ENCODE measurements at regions not wholly inside any gene's neighbourhood (a gene's known extent, or its start where the extent isn't known, plus 50 kb on each side); places are given as distances from the start of the nearest gene placed in this dataset.

DNA sequence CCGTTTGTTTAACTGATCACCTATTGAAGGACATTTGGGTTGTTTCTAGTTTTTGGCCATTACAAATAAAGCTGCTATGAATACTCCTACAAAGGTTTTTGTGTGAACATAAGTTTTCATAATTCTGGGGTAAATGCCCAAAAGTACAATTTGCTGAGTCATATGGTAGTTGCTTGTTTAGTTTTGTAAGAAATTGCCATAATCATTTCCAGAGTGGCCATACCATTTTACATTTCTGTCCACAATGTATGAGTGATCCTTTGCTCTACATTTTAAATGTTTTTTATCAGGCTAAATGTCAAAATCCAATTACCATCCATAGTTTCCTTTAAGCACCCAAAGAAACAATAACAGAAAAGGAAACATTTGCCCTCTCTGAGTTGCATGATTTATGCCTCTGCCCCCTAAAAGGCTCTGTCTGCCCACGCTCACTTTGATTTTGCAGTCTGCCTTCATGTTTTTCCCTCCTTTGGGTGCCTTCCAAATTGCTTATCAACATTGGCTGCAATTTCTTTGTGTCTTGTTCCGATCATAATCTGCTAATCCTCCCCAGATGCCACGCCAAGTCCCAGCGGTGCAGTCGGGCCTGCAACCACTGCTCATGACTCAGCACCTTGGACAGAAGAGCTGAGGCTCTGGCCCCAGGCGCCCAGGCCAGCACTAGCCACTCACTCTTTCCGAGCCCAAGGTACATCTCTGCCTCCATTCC lies 339.2 kb downstream of the PIK3R1 start:
- Mint-ChIP-seq H3K4me1 (peaks cover 2% of the 10 kb centered on the region), H3K4me3 (no peak overlapping the region), H3K27me3 (no peaks in the 10 kb centered on the region), H3K27ac (no peak overlapping the region), H3K9me3 (ENCODE audit: insufficient read depth) (no peaks in the 10 kb centered on the region)
- 80% methylated on average over 5 of the region's 8 CpGs for WGBS (ENCODE audit: insufficient coverage)
- no peak for DNase-seq
- no peak for ATAC-seq (ENCODE audit: low read depth)
- Histone ChIP-seq H3K4me1 (ENCODE audit: control insufficient read depth in 2 of 2, insufficient read depth in 2 of 2, low read length in 2 of 2) (no peaks in the 10 kb centered on the region), H3K4me3 (ENCODE audit: control extremely low read depth in 1 of 5, extremely low read depth in 1 of 5, insufficient read depth in 1 of 5, low read depth in 2 of 5, low read length in 4 of 5) (no peak overlapping the region), H2AFZ (ENCODE audit: insufficient read depth, low read depth, low read length, poor library complexity, severe bottlenecking) (no peak overlapping the region), H3K27ac (ENCODE audit: low read length in 2 of 2) (no peak overlapping the region), H3K27me3 (replicated peaks in 1 of 4; ENCODE audit: control extremely low read depth in 1 of 4, control insufficient read depth in 3 of 4, insufficient read depth in 4 of 4, low read length in 3 of 4) (no peaks in the 10 kb centered on the region), H3K9ac (ENCODE audit: low read length) (no peak overlapping the region), H3K79me2 (ENCODE audit: control insufficient read depth, insufficient read depth, low read length) (no peaks in the 10 kb centered on the region), H3K36me3 (replicated peaks in 1 of 2; ENCODE audit: control extremely low read depth in 1 of 2, control insufficient read depth in 1 of 2, extremely low read depth in 1 of 2, insufficient read depth in 2 of 2, low read length in 1 of 2) (no peaks in the 10 kb centered on the region), H3K4me2 (replicated peaks; ENCODE audit: low read depth, low read length, poor library complexity, severe bottlenecking) (no peak overlapping the region), H4K20me1 (ENCODE audit: control insufficient read depth, insufficient read depth, low read length, poor library complexity, severe bottlenecking) (no peaks in the 10 kb centered on the region), H3K9me3 (ENCODE audit: control extremely low read depth in 1 of 3, control insufficient read depth in 2 of 3, insufficient read depth in 1 of 3, low read length in 2 of 3) (peaks cover 0 to 10% (median 5%) of the 10 kb centered on the region in 3 donors)
- intact Hi-C loops (cut with micrococcal nuclease) = no loop called here
- TF ChIP-seq CTCF (IDR thresholded peaks at IDR 0.05) = no peak
- no peak for TF ChIP-seq EZH2 (IDR thresholded peaks at IDR 0.05; ENCODE audit: borderline replicate concordance, insufficient read depth, low read depth, low read length, poor library complexity, severe bottlenecking)
- CTCF ChIA-PET = no interaction called here
- POLR2A ChIA-PET = no interaction called here

GRCh38 chr5:68555907-68556681 lies 340.5 kb downstream of the PIK3R1 start:
- CTCF ChIA-PET = interaction anchor here (0.7 kb wide), 1 partner anchor 93 kb away, joined by 5 read pairs; no protein-coding TSS in a partner anchor
- ATAC-seq (ENCODE audit: low read depth) = no peak
- H3K4me1 Mint-ChIP-seq = peaks cover 2% of the 10 kb centered on the region
- no peaks in the 10 kb centered on the region for H3K4me1 ChIP-seq (ENCODE audit: control insufficient read depth in 2 of 2, insufficient read depth in 2 of 2, low read length in 2 of 2)
- 70% methylated on average over 6 of the region's 6 CpGs for WGBS (ENCODE audit: insufficient coverage)
- no peak overlapping the region for H3K27ac ChIP-seq (ENCODE audit: low read length in 2 of 2)
- TF ChIP-seq CTCF (IDR thresholded peaks at IDR 0.05) (no peak), EZH2 (IDR thresholded peaks at IDR 0.05; ENCODE audit: borderline replicate concordance, insufficient read depth, low read depth, low read length, poor library complexity, severe bottlenecking) (no peak)
- H3K79me2 ChIP-seq (ENCODE audit: control insufficient read depth, insufficient read depth, low read length) = no peaks in the 10 kb centered on the region
- no peaks in the 10 kb centered on the region for H3K27me3 ChIP-seq (replicated peaks in 1 of 4; ENCODE audit: control extremely low read depth in 1 of 4, control insufficient read depth in 3 of 4, insufficient read depth in 4 of 4, low read length in 3 of 4)
- no peak for DNase-seq
- intact Hi-C loops (cut with micrococcal nuclease) = no loop called here
- H3K4me2 ChIP-seq (replicated peaks; ENCODE audit: low read depth, low read length, poor library complexity, severe bottlenecking) = no peak overlapping the region
- H3K4me3 Mint-ChIP-seq = no peak overlapping the region
- H3K27ac Mint-ChIP-seq = no peak overlapping the region
- POLR2A ChIA-PET = no interaction called here
- H3K27me3 Mint-ChIP-seq = no peaks in the 10 kb centered on the region
- H3K36me3 ChIP-seq (replicated peaks in 1 of 2; ENCODE audit: control extremely low read depth in 1 of 2, control insufficient read depth in 1 of 2, extremely low read depth in 1 of 2, insufficient read depth in 2 of 2, low read length in 1 of 2) = no peaks in the 10 kb centered on the region
- no peak overlapping the region for H3K9ac ChIP-seq (ENCODE audit: low read length)
- peaks cover 0 to 10% (median 5%) of the 10 kb centered on the region in 3 donors for H3K9me3 ChIP-seq (ENCODE audit: control extremely low read depth in 1 of 3, control insufficient read depth in 2 of 3, insufficient read depth in 1 of 3, low read length in 2 of 3)
- H2AFZ ChIP-seq (ENCODE audit: insufficient read depth, low read depth, low read length, poor library complexity, severe bottlenecking) = no peak overlapping the region
- no peaks in the 10 kb centered on the region for H4K20me1 ChIP-seq (ENCODE audit: control insufficient read depth, insufficient read depth, low read length, poor library complexity, severe bottlenecking)
- H3K9me3 Mint-ChIP-seq (ENCODE audit: insufficient read depth) = no peaks in the 10 kb centered on the region
- no peak overlapping the region for H3K4me3 ChIP-seq (ENCODE audit: control extremely low read depth in 1 of 5, extremely low read depth in 1 of 5, insufficient read depth in 1 of 5, low read depth in 2 of 5, low read length in 4 of 5)
